ENCODE measurements at regions not wholly inside any gene's neighbourhood (a gene's known extent, or its start where the extent isn't known, plus 50 kb on each side); places are given as distances from the start of the nearest gene placed in this dataset.

DNA sequence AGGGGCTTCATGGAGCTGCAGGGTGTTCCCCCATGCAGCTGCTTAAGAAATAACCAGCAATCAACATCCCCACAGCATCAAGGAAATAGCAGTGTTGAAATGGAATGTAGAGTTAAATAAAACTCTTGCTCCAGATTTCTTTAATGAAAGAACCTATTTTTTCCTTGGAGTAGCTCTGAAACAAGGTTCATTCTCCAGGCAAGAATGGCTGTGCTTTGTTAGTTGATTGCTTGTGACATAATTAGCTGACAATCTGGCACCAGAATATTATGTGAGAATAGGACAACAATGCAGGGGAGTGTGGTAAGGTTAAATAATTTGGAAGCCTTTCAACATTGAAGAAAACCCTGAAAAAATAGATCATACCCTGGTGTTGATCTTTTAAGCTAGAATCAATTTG is 254.2 kb upstream of the RRP15 start:
- no peak for FAIRE-seq
- H2AFZ ChIP-seq (ENCODE audit: low read length): no peak overlapping the region
- TF ChIP-seq POU5F1 (IDR thresholded peaks at IDR 0.05; ENCODE audit: low read depth, low read length) (no peak), CREB1 (IDR thresholded peaks at IDR 0.05) (no peak), BACH1 (IDR thresholded peaks at IDR 0.05; ENCODE audit: low read length) (no peak), SP2 (IDR thresholded peaks at IDR 0.05; ENCODE audit: low read length) (no peak), RXRA (IDR thresholded peaks at IDR 0.05; ENCODE audit: insufficient read depth, low read depth, low read length) (no peak), ASH2L (IDR thresholded peaks at IDR 0.05; ENCODE audit: low read length) (no peak), NRF1 (IDR thresholded peaks at IDR 0.05; ENCODE audit: low read depth, low read length) (no peak), BCL11A (IDR thresholded peaks at IDR 0.05; ENCODE audit: low read depth in 2 of 2, low read length in 2 of 2) (no peak), SP1 (IDR thresholded peaks at IDR 0.05; ENCODE audit: low read depth, low read length) (no peak), ZNF274 (IDR thresholded peaks at IDR 0.05; ENCODE audit: borderline replicate concordance, extremely low read depth, low read length) (no peak), CTBP2 (IDR thresholded peaks at IDR 0.05; ENCODE audit: borderline replicate concordance, insufficient read depth, insufficient read length, low read length) (no peak), TAF1 (IDR thresholded peaks at IDR 0.05; ENCODE audit: low read depth, low read length) (no peak), CHD1 (IDR thresholded peaks at IDR 0.05; ENCODE audit: low read depth, low read length) (no peak), BRCA1 (IDR thresholded peaks at IDR 0.05; ENCODE audit: low read depth, low read length) (no peak)
- TF ChIP-seq, protein P1, sequence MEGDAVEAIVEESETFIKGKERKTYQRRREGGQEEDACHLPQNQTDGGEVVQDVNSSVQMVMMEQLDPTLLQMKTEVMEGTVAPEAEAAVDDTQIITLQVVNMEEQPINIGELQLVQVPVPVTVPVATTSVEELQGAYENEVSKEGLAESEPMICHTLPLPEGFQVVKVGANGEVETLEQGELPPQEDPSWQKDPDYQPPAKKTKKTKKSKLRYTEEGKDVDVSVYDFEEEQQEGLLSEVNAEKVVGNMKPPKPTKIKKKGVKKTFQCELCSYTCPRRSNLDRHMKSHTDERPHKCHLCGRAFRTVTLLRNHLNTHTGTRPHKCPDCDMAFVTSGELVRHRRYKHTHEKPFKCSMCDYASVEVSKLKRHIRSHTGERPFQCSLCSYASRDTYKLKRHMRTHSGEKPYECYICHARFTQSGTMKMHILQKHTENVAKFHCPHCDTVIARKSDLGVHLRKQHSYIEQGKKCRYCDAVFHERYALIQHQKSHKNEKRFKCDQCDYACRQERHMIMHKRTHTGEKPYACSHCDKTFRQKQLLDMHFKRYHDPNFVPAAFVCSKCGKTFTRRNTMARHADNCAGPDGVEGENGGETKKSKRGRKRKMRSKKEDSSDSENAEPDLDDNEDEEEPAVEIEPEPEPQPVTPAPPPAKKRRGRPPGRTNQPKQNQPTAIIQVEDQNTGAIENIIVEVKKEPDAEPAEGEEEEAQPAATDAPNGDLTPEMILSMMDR (IDR thresholded peaks at IDR 0.05; ENCODE audit: control extremely low read depth in 1 of 3, insufficient read depth in 1 of 3, low read depth in 1 of 3, low read length in 3 of 3): no peak

More for the DNA sequence above, 254.2 kb upstream of the RRP15 start:
- no peak overlapping the region for H3K56ac ChIP-seq (replicated peaks; ENCODE audit: insufficient read length, low read depth, low read length)
- no peak overlapping the region for H3K4me2 ChIP-seq (ENCODE audit: insufficient read depth in 1 of 2, low read depth in 2 of 2, low read length in 2 of 2)
- no peak overlapping the region for H2BK120ac ChIP-seq (replicated peaks; ENCODE audit: low read depth, low read length)
- no peaks in the 10 kb centered on the region for H3K79me2 ChIP-seq (ENCODE audit: control insufficient read depth in 1 of 2, insufficient read depth in 2 of 2, low read length in 2 of 2)
- H3K4ac ChIP-seq (replicated peaks; ENCODE audit: insufficient read length, low read depth, low read length): no peak overlapping the region
- no peak overlapping the region for H2BK20ac ChIP-seq (ENCODE audit: low read length)
- H3K9me3 ChIP-seq (ENCODE audit: insufficient read depth in 2 of 2, low read depth in 1 of 2, low read length in 1 of 2): no peaks in the 10 kb centered on the region
- H3K27me3 ChIP-seq (replicated peaks in 1 of 4; ENCODE audit: control insufficient read depth in 3 of 4, extremely low read depth in 1 of 4, insufficient read depth in 3 of 4, low read length in 3 of 4): no peaks in the 10 kb centered on the region
- no peak overlapping the region for H3K4me3 ChIP-seq (ENCODE audit: extremely low read depth in 1 of 4, insufficient read depth in 2 of 4, low read depth in 3 of 4, low read length in 4 of 4)
- no peaks in the 10 kb centered on the region for H3K36me3 ChIP-seq (ENCODE audit: control insufficient read depth in 2 of 4, insufficient read depth in 4 of 4, low read length in 3 of 4)
- no peak overlapping the region for H4K8ac ChIP-seq (ENCODE audit: extremely low read depth, insufficient read depth, low read length)
- no peak overlapping the region for H3K9ac ChIP-seq (replicated peaks in 1 of 4; ENCODE audit: extremely low read depth in 1 of 4, low read depth in 3 of 4, low read length in 3 of 4)
- H2AK5ac ChIP-seq (ENCODE audit: low read depth, low read length): no peak overlapping the region
- H3K79me1 ChIP-seq (ENCODE audit: low read depth, low read length): no peaks in the 10 kb centered on the region
- H3K18ac ChIP-seq (ENCODE audit: extremely low read depth, low read length): no peak overlapping the region; the same call in 1 of the 2 replicates
- no peak overlapping the region for H2BK15ac ChIP-seq (ENCODE audit: low read length)
- H4K91ac ChIP-seq (replicated peaks; ENCODE audit: insufficient read length, low read length): no peak overlapping the region
- no peak overlapping the region for H2BK5ac ChIP-seq (ENCODE audit: low read depth, low read length)
- no peak overlapping the region for H4K5ac ChIP-seq (ENCODE audit: insufficient read length, low read depth, low read length)
- no peaks in the 10 kb centered on the region for H4K20me1 ChIP-seq (replicated peaks in 1 of 2; ENCODE audit: control insufficient read depth in 1 of 2, insufficient read depth in 2 of 2, low read length in 2 of 2)
- H2BK12ac ChIP-seq (ENCODE audit: low read depth, low read length): no peak overlapping the region
- H3K23ac ChIP-seq (ENCODE audit: insufficient read length): no peak overlapping the region
- no peaks in the 10 kb centered on the region for H3K23me2 ChIP-seq (ENCODE audit: low read depth, low read length)
- CTCF ChIA-PET (ENCODE audit: partially characterized antibody): interaction anchor here (1.3 kb wide), 1 partner anchor 104 kb away, joined by 3 read pairs; no protein-coding TSS in a partner anchor
- no peak for DNase-seq (ENCODE audit: low read depth in 1 of 2, low spot score in 2 of 2)
- no peak overlapping the region for H3K27ac ChIP-seq (ENCODE audit: low read depth, low read length)
- no peak overlapping the region for H3K14ac ChIP-seq (ENCODE audit: insufficient read length)
- POLR2A ChIA-PET (ENCODE audit: partially characterized antibody): interaction anchor here (0.6 kb wide), 1 partner anchor 125 kb away, joined by 3 read pairs; no protein-coding TSS in a partner anchor
- peaks cover 0 to 20% (median under 1%) of the 10 kb centered on the region in 4 experiments; a peak in 4 of 7 replicates for H3K4me1 ChIP-seq (replicated peaks in 1 of 4; ENCODE audit: control insufficient read depth in 3 of 4, insufficient read depth in 4 of 4, low read length in 3 of 4)
